OCI-LY3 (cell line): ENCODE measurements at regions not wholly inside any gene's neighbourhood (a gene's known extent, or its start where the extent isn't known, plus 50 kb on each side); places are given as distances from the start of the nearest gene placed in this dataset.
"Not testable (repeated sequence)": the region's sequence is repeated elsewhere in the genome, so short reads cannot be mapped to it uniquely, and the experiment has no call there.

Experiments
- CTCF ChIP-seq: fragments of 200-600, 300-600 bp; sonication (generic); IDR thresholded peaks from 2 replicates; pipeline ENCODE4 v1.5.1; 2014; ENCODE audit warnings: antibody characterized with exemption, low read length, low read depth
- EZH2phosphoT487 ChIP-seq: fragments of 200-600 bp; shearing (Covaris generic); IDR thresholded peaks from 2 replicates; pipeline ENCODE4 v1.6.1; 2018; ENCODE audit warnings: antibody characterized with exemption, mixed run types, low read depth

GRCh38 chr5:67627079-67627478 is 430.5 kb upstream of the CD180 start:
- TF ChIP-seq CTCF, EZH2phosphoT487: not testable (repeated sequence)
